Glomerular visceral epithelial cell (primary cell): ENCODE measurements at regions not wholly inside any gene's neighbourhood (a gene's known extent, or its start where the extent isn't known, plus 50 kb on each side); places are given as distances from the start of the nearest gene placed in this dataset.
"Not testable (repeated sequence)": the region's sequence is repeated elsewhere in the genome, so short reads cannot be mapped to it uniquely, and the experiment has no call there.

ENCODE experiments used
- DNase-seq: peaks from one replicate; pipeline ENCODE4 v3.0.0-alpha.2; 2016; ENCODE audit errors: extremely low spot score

GRCh38 chr6:169865346-169866139 is 114.1 kb downstream of the ERMARD start:
- no peak for DNase-seq

GRCh38 chr6:169864148-169865020 is 113.0 kb downstream of the ERMARD start:
- DNase-seq, result no peak

DNA sequence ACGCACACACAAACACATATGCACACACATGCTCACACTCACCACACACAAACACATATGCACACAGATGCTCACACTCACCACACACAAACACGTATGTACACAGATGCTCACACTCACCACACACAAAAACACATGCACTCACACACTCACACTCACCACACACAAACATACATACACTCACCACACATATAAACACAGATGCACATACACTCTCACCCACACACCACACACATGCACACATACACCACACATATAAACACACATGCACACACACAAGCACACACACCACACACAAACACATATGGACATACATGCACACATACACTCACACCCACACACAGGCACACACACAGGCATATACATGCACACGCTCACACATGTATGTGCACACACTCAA is 112.3 kb downstream of the ERMARD start:
- no peak for DNase-seq

DNA sequence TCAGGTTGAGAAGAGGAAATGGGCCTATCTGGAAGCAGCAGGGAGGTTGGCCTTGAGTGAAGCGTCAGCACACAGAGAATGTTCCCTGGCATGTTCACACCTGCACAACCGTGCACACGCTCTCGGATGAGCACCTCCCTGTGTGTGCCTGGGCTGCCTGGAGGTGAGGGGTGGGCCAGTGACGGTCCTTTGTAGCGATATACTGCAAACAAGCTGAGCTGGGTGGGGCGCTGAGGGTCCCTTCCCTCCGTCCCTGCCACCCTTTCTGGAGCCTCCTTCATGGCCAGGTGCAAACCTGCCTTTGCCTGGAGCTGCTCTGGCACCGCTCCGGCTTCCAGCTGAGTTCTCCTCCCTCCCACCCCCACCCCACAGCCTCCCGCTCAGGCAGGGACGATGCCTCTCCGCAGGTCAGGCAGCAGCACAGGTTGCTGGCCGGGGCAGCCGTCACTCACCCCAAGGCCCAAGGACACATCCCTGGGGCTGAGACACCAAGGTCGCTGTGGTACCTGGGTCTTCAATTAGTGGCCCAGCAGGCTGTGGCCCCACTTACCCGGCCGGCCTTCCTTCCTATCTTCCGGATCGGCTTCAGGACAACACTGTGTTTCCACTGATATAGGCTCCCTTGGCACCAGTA is 111.6 kb downstream of the ERMARD start:
- DNase-seq, result no peak

GRCh38 chr6:169862043-169862891 is 110.8 kb downstream of the ERMARD start:
- no peak for DNase-seq

DNA sequence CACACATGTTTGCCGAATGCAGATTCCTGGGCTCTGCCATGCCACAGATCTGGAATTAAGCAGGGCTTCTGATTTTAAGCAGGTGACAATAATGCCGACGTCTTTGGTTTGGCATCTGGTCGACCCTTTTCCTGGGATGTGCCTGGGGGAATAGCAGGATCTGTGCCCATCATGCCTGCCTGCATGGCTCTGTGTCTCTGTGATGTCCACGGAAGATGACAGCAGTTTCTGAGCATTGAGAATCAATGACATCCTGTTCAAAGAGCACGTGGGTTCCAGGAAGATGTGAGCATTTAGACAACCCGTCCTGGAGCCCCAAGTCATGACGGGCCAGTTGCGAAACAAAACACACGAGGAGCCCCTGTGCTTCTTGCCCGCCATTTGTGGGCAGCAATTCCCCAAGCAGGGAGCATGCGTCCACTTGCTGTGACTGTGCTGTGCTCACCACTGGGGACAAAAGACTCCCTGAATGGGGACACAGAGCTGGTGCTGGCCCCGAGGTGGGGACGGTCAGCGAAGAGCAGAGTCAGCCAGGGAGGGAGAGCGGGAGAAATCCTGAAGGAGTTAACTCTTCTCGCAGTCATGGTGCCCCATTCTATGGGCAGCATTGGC is 110.1 kb downstream of the ERMARD start:
- no peak for DNase-seq

DNA sequence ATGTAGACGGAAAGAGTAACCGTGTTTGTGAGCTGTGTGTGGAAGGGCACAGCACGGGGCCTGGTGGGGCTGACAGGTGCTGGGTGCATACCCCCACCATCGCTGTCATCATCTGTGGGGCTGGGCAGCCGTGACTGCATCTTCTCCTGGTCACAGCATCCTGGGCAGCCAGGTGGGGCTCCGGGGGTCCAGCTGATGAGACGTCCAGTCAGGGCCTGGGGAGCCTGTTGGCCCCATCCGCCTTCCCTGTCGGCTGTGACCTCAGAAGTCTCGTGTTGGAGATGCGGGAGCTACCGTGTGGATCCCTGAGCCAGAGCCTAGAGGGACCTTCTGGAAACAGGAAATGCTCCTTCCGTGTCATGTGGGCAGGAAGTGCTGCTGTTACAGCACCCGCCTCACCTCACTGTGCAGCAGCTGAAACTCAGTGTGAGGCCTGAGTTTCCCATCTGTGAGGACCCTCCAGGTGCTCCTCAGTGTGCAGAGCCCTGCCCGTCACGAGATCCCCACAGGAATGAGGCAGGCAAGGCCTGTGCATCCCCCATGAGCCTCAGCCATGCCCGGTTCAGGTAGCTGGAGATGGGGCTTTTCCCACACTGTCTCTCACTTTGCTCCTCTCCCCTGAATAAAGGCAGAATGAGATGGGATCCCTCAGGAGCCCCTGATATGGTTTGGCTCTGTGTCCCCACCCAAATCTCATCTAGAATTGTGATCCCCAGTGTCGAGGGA is 108.7 kb downstream of the ERMARD start:
- DNase-seq, result no peak

- DNase-seq, result no peak
Observed at GRCh38 chr6:169859401-169859977, 108.1 kb downstream of the ERMARD start.

- no peak for DNase-seq
Observed at GRCh38 chr6:169858935-169859351, 107.5 kb downstream of the ERMARD start.

- no peak for DNase-seq
Observed at GRCh38 chr6:169858293-169858934, 107.0 kb downstream of the ERMARD start.

DNA sequence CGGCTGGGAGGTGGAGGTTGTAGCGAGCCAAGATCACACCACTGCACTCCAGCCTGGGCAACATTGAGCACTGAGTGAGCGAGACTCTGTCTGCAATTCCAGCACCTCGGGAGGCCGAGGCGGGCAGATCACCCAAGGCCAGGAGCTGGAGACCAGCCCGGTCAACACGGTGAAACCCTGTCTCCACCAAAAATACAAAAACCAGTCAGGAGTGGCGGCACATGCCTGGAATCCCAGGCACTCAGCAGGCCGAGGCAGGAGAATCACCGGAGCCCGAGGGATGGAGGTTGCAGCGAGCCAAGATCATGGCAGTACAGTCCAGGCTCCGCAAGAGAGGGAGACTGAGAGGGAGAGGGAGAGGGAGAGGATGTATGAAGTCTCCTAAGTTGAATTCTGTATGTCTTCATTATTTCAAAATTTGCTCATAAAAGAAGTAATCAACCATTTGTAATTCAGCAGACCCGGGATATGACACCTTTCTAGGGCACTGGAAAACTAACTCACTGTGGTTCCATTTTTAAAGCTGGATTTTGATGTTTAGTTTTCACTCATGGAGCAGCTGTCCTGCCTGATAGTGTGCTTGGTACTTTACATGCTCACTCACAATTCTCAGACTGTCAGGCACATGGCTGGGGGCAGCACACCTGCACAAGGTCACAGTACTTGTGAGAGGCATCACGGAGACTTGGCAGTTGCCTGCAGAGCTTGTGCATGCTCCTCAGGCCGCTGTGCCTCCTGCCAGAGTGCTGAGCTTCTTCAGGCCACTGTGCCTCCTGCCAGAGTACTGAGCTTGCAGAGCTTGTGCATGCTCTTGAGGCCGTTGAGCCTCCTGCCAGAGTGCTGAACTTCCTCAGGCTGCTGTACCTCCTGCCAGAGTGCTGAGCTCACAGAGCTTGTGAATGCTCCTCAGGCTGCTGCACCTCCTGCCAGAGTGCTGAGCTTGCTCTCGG is 106.2 kb downstream of the ERMARD start:
- no peak for DNase-seq

DNA sequence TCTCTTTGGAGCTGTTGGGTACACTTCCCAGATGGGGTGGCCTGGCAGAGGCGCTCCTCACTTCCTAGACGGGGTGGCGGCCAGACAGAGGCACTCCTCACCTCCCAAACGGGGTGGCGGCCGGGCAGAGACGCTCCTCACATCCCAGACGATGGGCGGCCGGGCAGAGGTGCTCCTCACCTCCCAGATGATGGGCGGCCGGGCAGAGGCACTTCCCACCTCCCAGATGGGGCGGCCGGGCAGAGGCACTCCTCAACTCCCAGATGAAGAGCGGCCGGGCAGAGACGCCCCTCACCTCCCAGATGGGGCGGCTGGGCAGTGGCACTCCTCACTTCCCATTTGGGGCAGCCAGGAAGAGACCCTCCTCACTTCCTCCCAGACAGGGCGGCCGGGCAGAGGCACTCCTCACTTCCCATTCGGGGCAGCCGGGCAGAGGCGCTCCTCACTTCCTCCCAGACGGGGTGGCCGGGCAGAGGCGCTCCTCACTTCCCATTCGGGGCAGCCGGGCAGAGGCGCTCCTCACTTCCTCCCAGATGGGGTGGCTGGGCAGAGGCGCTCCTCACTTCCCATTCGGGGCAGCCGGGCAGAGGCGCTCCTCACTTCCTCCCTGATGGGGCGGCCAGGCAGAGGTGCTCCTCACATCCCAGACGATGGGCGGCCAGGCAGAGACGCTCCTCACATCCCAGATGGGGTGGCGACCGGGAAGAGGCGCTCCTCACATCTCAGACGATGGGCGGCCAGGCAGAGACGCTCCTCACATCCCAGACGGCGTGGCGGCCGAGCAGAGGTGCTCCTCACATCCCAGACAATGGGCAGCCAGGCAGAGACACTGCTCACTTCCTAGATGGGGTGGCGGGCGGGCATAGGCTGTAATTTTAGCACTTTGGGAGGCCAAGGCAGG is 105.3 kb downstream of the ERMARD start:
- DNase-seq, result not testable (repeated sequence)

DNA sequence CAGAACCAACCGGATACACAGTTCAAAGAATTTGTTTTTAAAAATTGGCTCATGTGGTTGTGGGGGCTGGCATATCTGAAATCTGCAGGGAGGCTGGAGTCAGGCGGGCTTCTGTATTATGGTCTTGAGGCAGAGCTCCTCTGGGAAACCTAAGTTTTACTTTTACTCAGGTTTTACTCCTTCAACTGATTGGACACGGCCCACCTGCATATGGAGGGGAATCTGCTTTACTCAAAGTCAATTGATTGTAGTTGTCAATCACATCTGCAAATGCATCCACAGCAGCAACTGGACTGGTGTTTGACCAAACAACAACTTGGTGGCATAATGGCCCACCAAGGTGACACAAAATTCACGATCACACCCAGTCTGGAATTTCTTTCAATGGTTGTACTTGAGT is 103.4 kb downstream of the ERMARD start:
- no peak for DNase-seq

DNA sequence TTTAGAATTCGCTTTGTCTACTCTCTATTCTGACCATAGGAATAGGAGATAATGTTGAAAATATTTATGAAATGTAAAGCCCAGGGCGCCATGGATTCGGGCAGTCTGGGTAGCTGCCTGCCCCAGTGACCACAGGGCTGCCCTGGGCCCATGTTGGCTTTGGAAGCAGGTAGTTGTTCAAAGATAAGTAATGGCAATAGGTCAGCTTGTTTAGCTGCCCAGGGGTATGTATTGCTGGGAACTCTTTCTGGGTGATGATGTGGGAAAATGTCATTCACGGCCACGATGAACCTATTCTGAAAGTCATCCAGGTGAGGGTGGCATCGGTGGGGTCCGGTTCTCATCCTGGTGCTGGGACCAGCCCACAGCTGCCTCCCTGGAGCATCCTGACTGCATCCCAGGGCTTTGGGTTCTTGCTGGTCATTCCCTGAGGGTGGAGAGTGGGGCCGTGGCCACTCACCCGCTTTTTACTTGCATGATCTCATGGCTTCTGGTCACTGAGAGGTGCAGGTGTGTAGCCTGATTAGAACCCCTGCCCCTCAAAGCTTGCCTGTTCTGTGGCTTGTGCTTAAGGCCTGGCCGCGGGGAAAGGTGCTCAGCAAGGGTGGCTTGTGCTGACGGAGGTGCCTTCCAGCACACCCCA is 102.8 kb downstream of the ERMARD start:
- DNase-seq, result no peak

GRCh38 chr6:169853196-169854082 is 102.0 kb downstream of the ERMARD start:
- DNase-seq, result no peak
